GM18502 (cell line): ENCODE measurements at regions not wholly inside any gene's neighbourhood (a gene's known extent, or its start where the extent isn't known, plus 50 kb on each side); places are given as distances from the start of the nearest gene placed in this dataset.

ENCODE experiments used
- ATAC-seq: cut with Tn5 transposase; IDR thresholded peaks from one replicate; pipeline ENCODE4 v1.9.1; 2021; ENCODE audit warnings: mild to moderate bottlenecking; ENCODE audit not compliant: unreplicated experiment, poor library complexity

DNA sequence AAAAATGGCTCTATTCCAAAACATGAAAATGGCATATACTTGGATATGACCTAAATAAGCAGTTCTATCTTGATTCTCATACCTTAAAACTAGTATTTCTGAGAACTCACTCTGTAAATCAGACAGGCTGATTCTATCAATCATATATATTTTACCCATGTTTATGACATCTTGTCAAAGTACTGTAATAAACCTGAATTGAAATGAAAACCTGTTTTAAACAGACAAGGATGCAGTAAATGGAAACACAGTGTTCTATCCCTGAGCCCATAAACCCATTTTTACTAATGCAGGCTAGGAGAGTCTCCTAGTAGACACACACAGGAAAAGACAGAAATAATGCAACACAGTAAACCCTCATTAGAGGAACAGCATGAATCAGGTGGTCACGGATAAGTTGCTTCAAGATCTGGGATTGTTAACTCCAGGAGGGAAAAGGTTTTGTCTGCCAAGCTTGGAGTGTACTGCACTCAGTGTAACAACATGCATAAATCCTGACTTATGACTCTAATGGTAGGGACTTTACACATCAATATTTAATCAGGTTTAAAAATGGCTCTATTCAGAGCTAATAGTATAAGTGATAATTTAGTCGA lies 93.6 kb upstream of the CPNE8 start:
- no peak for ATAC-seq

DNA sequence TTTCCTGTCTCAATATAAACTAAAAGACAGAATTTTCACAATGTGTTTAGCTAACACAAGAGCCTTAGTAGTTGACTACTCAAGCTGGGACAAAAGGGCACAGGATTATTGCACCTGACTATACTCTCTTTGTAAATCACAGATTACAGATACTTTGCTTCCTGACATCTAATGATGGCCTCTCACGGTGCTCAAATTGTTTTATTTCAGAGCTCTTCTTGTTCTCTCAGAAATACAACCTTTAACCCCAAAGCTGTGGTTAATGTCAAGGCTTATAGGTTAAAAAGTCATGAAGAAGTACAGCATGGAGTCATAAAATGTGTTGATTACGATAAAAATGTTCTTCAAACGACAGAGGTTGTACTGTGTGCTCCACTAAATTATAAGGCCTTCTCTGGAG lies 89.9 kb upstream of the CPNE8 start:
- no peak for ATAC-seq

DNA sequence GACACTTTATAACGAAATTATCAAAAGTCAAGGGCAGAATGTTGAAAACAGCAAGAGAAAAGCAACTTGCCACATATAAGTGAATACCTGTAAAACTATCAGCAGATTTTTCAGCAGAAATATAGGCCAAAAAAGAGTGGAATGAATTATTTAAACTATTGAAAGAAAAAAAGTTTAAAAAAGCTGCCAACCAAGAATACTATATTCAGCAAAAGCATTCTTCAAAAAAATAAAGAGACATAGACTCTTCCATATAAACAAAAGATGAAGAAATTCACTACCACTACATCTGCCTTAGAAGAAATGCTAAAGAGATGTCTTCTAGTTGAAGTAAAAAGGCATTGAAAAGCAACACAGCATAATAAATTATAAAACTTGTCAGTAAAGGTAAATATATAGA lies 80.6 kb upstream of the CPNE8 start:
- no peak for ATAC-seq

DNA sequence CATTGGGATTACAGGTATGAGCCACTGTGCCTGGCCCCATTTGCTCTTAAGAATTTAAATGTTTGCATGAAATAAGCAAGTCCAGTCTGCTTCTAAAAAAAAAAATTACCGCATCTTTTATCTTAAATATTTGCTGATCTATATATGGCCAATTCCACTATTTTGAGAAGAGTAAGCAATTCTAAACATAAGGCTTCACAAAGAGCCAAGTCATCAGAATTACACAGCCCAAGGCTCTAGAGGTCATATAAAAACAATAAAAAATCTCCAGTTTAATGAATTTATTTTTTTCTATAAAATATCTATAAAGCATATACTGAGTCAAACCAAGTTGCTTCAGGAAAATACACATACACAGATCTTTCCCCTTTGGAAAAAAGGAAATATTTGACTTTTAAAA lies 79.0 kb upstream of the CPNE8 start:
- ATAC-seq = no peak

DNA sequence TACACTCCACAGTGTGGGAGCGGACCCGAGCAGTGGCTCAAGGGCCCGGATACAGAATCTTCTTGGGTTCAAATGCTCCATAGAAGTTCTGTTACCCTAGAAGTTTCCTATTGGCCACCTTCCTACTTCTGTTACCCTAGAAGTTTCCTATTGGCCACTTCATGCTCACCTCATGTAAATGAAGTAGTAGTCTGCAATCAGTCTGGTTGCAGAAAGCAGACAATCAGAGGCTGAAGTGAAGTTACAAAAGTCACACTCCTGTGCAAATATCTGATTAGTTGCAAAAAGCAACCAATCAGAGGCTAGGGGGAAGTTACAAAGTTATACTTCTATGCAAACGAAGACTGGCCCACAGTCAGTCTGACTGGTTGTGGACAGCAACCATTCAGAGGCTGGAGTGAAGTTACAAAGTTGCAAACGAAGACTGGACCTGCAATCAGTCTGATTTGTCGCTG lies 77.8 kb upstream of the CPNE8 start:
- ATAC-seq = no peak

DNA sequence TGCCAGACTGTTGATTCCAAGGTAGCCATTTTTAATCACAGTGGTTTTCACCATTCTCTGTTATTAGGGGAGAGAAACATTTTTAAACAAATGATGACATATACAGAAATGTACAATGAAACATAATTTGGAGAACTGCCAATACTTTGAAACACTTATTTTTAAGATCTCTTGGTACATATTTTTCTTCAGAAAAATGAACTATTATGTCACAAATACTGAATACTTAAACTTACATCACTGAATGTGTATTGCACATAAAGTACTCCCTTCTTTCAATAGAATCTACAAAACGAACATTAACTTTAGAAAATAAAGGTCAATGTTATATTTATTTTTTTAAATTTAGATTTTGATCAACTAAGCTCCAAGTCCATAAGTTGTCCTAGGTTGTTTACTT lies 71.7 kb upstream of the CPNE8 start:
- ATAC-seq = no peak

DNA sequence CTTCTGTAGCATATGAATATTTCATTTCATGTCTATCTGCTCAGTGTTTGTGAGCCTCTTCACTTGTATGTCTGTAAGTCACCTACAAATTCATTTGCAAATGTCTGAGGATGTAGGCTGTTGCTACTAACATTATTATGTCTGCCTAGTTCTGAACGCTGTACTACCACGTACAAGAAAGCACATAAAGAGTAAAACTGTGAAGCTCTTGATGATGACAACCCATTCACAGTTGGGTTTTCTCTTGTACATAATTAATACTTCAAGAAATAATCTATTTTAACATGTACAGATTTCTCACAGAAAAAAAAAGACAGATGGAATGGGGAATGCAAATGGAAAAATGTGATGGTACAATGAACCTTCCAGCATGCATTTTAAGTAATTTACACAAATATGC lies 64.3 kb upstream of the CPNE8 start:
- no peak for ATAC-seq

DNA sequence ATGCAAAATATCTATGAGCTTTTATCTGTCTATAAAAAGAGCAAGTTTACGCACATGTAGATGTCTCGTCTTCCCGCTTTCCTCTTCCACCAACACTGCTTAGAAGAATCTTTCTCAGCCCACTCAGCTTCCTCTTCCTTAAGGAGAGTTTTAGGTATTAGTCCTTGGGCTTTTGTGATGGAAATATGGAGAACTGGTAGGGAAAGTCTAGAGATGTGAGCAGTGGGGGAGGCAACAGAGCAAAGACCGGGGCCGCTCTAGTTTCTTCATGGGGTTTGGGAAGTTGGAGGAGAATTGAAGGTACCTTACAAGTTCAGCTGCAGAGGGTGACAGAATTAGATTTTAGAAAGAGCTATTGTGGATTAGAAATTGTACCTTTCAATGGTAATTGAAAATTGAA lies 56.3 kb upstream of the CPNE8 start:
- ATAC-seq = no peak

DNA sequence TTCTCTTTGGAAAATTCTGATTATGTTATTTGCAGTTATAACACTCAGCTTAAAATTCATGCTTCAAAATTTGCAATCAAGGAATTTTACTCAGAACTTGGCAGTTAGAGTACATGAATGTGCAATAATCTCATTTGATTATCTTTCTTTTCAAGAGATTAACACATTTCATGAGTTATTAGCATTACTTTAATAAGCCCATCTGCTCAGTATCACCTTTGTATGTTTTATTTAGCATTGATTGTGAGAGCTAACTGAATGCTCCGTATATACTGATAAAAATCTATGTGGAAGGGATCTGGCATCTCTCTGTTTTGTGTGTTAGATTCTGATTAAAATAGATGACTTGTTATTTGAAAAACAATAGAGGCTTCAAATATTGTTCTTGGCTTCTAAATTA lies 55.6 kb upstream of the CPNE8 start:
- ATAC-seq = no peak

DNA sequence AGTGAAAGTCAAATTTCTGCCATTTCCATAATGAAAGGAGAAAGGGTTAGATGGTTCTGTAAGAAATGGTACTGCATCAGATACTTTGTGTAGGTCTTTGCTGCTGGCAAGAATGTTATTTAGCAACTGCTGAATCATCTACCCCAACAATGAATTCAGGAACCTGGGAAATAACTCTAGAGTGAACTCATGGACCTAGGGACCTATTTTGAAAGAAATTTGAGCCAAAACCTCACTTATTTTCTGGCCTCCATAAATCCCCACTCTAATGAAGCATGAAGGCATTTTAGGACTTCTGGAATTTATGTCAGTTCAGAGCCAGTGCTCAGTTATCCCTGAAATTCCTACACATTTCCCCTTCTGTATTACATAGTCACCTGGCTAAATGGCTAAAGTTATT lies 50.9 kb upstream of the CPNE8 start:
- ATAC-seq = no peak
